Colonic mucosa (tissue), 4 donors: ENCODE measurements at regions not wholly inside any gene's neighbourhood (a gene's known extent, or its start where the extent isn't known, plus 50 kb on each side); places are given as distances from the start of the nearest gene placed in this dataset.

Experiments used
- DNase-seq: peaks from one replicate; pipeline ENCODE4 v3.0.0-alpha.2; 2020
- H3K27ac ChIP-seq: fragments of 200-600 bp; one replicate; pipeline ENCODE4 v1.8.0; 2021
- H3K27me3 ChIP-seq: fragments of 200-600 bp; one replicate; pipeline ENCODE4 v1.8.0; 2021
- H3K36me3 ChIP-seq: fragments of 200-600 bp; one replicate; pipeline ENCODE4 v1.8.0; 2021
- H3K4me1 ChIP-seq: fragments of 200-600 bp; one replicate; pipeline ENCODE4 v1.8.0; 2021; ENCODE audit warnings: mild to moderate bottlenecking
- H3K4me3 ChIP-seq: fragments of 200-600 bp; one replicate; pipeline ENCODE4 v1.8.0; 2021
- H3K9ac ChIP-seq, 2 donors: one replicate each; pipeline ENCODE4 v1.7.0; 2013; ENCODE audit warnings: control low read depth in 2 of 2, low read depth in 2 of 2, low read length in 2 of 2
- H3K9me3 ChIP-seq: fragments of 200-600 bp; one replicate; pipeline ENCODE4 v1.8.0; 2021
- intact Hi-C: fragments of 100-400 bp; cut with DNase I; formaldehyde crosslinking; loops from one replicate; pipeline ENCODE4 v1.14.1; 2022
- TF ChIP-seq, protein P1 (sequence below): fragments of 200-600 bp; IDR thresholded peaks from one replicate; pipeline ENCODE4 v1.8.0; 2022; ENCODE audit warnings: antibody characterized with exemption, mild to moderate bottlenecking
- donor health status: healthy.
- donor health status: DM: no; HTN: no; CAD: no.
- donor health status: DM: no; HTN: no; CAD: no.

- intact Hi-C loops, result no loop called here
- TF ChIP-seq, protein P1, sequence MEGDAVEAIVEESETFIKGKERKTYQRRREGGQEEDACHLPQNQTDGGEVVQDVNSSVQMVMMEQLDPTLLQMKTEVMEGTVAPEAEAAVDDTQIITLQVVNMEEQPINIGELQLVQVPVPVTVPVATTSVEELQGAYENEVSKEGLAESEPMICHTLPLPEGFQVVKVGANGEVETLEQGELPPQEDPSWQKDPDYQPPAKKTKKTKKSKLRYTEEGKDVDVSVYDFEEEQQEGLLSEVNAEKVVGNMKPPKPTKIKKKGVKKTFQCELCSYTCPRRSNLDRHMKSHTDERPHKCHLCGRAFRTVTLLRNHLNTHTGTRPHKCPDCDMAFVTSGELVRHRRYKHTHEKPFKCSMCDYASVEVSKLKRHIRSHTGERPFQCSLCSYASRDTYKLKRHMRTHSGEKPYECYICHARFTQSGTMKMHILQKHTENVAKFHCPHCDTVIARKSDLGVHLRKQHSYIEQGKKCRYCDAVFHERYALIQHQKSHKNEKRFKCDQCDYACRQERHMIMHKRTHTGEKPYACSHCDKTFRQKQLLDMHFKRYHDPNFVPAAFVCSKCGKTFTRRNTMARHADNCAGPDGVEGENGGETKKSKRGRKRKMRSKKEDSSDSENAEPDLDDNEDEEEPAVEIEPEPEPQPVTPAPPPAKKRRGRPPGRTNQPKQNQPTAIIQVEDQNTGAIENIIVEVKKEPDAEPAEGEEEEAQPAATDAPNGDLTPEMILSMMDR, result no peak
- H3K36me3 ChIP-seq, result no peaks in the 10 kb centered on the region
- no peaks in the 10 kb centered on the region for H3K27me3 ChIP-seq
- H3K9ac ChIP-seq, result no peak overlapping the region
- no peak overlapping the region for H3K4me3 ChIP-seq
- no peaks in the 10 kb centered on the region for H3K9me3 ChIP-seq
- DNase-seq, result no peak
- no peaks in the 10 kb centered on the region for H3K4me1 ChIP-seq
- no peak overlapping the region for H3K27ac ChIP-seq
Observed at GRCh38 chr6:9503111-9503761, 911.6 kb downstream of the TFAP2A start.

GRCh38 chr6:9499709-9500108 is 915.2 kb downstream of the TFAP2A start:
- H3K27ac ChIP-seq, result no peak overlapping the region

GRCh38 chr6:9496837-9497236 is 918.0 kb downstream of the TFAP2A start:
- TF ChIP-seq, protein P1, result no peak
- Histone ChIP-seq H3K9ac (no peak overlapping the region), H3K27ac (no peak overlapping the region), H3K36me3 (no peaks in the 10 kb centered on the region), H3K9me3 (no peaks in the 10 kb centered on the region), H3K27me3 (no peaks in the 10 kb centered on the region), H3K4me1 (no peaks in the 10 kb centered on the region), H3K4me3 (no peak overlapping the region)
- intact Hi-C loops, result no loop called here
- no peak for DNase-seq

More at GRCh38 chr6:9499709-9500108, 915.2 kb downstream of the TFAP2A start:
- intact Hi-C loops, result no loop called here
- Histone ChIP-seq H3K4me1 (no peaks in the 10 kb centered on the region), H3K4me3 (no peak overlapping the region), H3K27me3 (no peaks in the 10 kb centered on the region), H3K9ac (no peak overlapping the region), H3K9me3 (no peaks in the 10 kb centered on the region), H3K36me3 (no peaks in the 10 kb centered on the region)
- TF ChIP-seq, protein P1, result no peak
- DNase-seq, result no peak

DNA sequence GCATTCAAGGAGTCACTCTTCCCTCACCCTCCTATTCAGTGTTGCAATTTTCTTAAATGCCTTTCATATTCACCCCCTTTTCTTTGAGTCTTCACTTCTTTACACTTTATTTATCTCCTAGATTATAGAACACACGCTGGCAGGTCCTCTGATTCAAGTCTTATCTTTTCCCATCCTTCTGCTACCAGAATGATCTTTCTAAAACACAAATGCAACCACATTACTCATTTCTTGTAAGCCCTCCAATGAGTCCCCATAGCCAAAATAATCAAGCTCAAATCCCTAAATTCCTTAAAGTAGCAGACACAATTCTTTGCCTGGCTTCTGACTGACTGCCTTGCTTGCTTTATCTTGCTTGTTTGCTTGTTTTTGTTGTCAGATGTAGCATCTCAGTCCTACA is 920.0 kb downstream of the TFAP2A start:
- TF ChIP-seq, protein P1, result no peak
- H3K27me3 ChIP-seq, result no peaks in the 10 kb centered on the region
- H3K4me3 ChIP-seq, result no peak overlapping the region
- DNase-seq, result no peak
- no peaks in the 10 kb centered on the region for H3K9me3 ChIP-seq
- H3K36me3 ChIP-seq, result no peaks in the 10 kb centered on the region
- intact Hi-C loops, result no loop called here
- H3K4me1 ChIP-seq, result no peaks in the 10 kb centered on the region
- no peak overlapping the region for H3K27ac ChIP-seq
- H3K9ac ChIP-seq, result no peak overlapping the region

- no peak for DNase-seq
- Histone ChIP-seq H3K36me3 (no peaks in the 10 kb centered on the region), H3K4me1 (no peaks in the 10 kb centered on the region), H3K9me3 (no peaks in the 10 kb centered on the region), H3K9ac (no peak overlapping the region), H3K4me3 (no peak overlapping the region), H3K27me3 (no peaks in the 10 kb centered on the region), H3K27ac (no peak overlapping the region)
- TF ChIP-seq, protein P1, result no peak
- intact Hi-C loops, result no loop called here
Observed at GRCh38 chr6:9492790-9493189, 922.1 kb downstream of the TFAP2A start.
